Sigmoid colon (tissue), 6 donors: ENCODE measurements at regions not wholly inside any gene's neighbourhood (a gene's known extent, or its start where the extent isn't known, plus 50 kb on each side); places are given as distances from the start of the nearest gene placed in this dataset.

ENCODE experiments used
- DNase-seq: peaks from one replicate; pipeline ENCODE4 v3.0.0-alpha.2; 2019
- H3K27ac ChIP-seq, 4 donors: fragments of 200-600 bp; sonication (generic); one replicate each; pipeline ENCODE4 v1.5.1; 2016 to 2019; ENCODE audit warnings: mild to moderate bottlenecking in 1 of 4
- H3K27me3 ChIP-seq, 3 donors: fragments of 200-600 bp; sonication (generic); one replicate each; pipeline ENCODE4 v1.5.1; 2019; ENCODE audit warnings: mild to moderate bottlenecking in 1 of 3
- H3K36me3 ChIP-seq, 4 donors: fragments of 200-600 bp; sonication (generic); one replicate each; pipeline ENCODE4 v1.5.1; 2016 to 2019
- H3K4me1 ChIP-seq, 4 donors: fragments of 200-600 bp; sonication (generic); one replicate each; pipeline ENCODE4 v1.5.1; 2017 to 2019
- H3K4me3 ChIP-seq, 4 donors: fragments of 200-600 bp; sonication (generic); one replicate each; pipeline ENCODE4 v1.5.1; 2017 to 2019; ENCODE audit warnings: mild to moderate bottlenecking in 2 of 4, moderate library complexity in 1 of 4
- H3K9me3 ChIP-seq, 4 donors: fragments of 200-600 bp in 3 of 4; sonication (generic) in 3 of 4; one replicate each; pipeline versions ENCODE4 v1.5.1 to v1.6.1; 2013 to 2019
- CTCF ChIP-seq, 4 experiments: fragments of 450-650 bp in 3 of 4; fragments of 200-600 bp in 1 of 4; IDR thresholded peaks; one replicate each; pipeline ENCODE4 v1.5.1; 2016 to 2019; ENCODE audit warnings: antibody characterized with exemption in 4 of 4, mild to moderate bottlenecking in 3 of 4, moderate library complexity in 2 of 4
- EP300 ChIP-seq, 4 donors: sonication (generic); formaldehyde crosslinking; IDR thresholded peaks; one replicate each; pipeline ENCODE4 v1.6.1; 2017; ENCODE audit warnings: antibody characterized with exemption in 4 of 4
- POLR2A ChIP-seq, 2 donors: fragments of 450-650 bp; IDR thresholded peaks; one replicate each; pipeline ENCODE4 v1.6.1; 2016; ENCODE audit warnings: antibody characterized with exemption in 2 of 2, mild to moderate bottlenecking in 2 of 2, moderate library complexity in 2 of 2
- POLR2AphosphoS5 ChIP-seq, 4 donors: sonication (generic); formaldehyde crosslinking; IDR thresholded peaks; one replicate each; pipeline ENCODE4 v1.6.1; 2017; ENCODE audit warnings: antibody characterized with exemption in 4 of 4
- whole genome bisulfite sequencing, 2 donors: extraction: QIAGEN DNeasy Blood & Tissue Kit; methylation state at CpG; one replicate each; pipeline ENCODE4 v1.1.7; 2013; 5-methylcytosine and 5-hydroxymethylcytosine counted together
- intact Hi-C: fragments of 100-400 bp; cut with DNase I; formaldehyde crosslinking; loops from one replicate; pipeline ENCODE4 v1.15.1; 2023
- donor health status: healthy with polysubstance abuse.
- donor health status: healthy.

GRCh38 chrX:36803151-36803550, 205.0 kb upstream of the FAM47C start:
- intact Hi-C loops = no loop called here
- no peak for DNase-seq
- WGBS, 2 donors = 87 to 89% methylated on average over 4 of the region's 4 CpGs
- Histone ChIP-seq H3K36me3 (no peaks in the 10 kb centered on the region), H3K27me3 (no peaks in the 10 kb centered on the region), H3K27ac (no peak overlapping the region), H3K4me1 (no peaks in the 10 kb centered on the region), H3K9me3 (no peaks in the 10 kb centered on the region), H3K4me3 (no peak overlapping the region)
- TF ChIP-seq CTCF (IDR thresholded peaks at IDR 0.05) (no peak), POLR2A (IDR thresholded peaks at IDR 0.05) (no peak), EP300 (IDR thresholded peaks at IDR 0.05) (no peak), POLR2AphosphoS5 (IDR thresholded peaks at IDR 0.05) (no peak)

- Histone ChIP-seq H3K4me1 (no peaks in the 10 kb centered on the region), H3K27me3 (no peaks in the 10 kb centered on the region), H3K36me3 (no peaks in the 10 kb centered on the region), H3K9me3 (no peaks in the 10 kb centered on the region), H3K27ac (no peak overlapping the region), H3K4me3 (no peak overlapping the region)
- no peak for DNase-seq
- TF ChIP-seq POLR2A (IDR thresholded peaks at IDR 0.05) (no peak), CTCF (IDR thresholded peaks at IDR 0.05) (no peak), POLR2AphosphoS5 (IDR thresholded peaks at IDR 0.05) (no peak), EP300 (IDR thresholded peaks at IDR 0.05) (no peak)
- intact Hi-C loops = no loop called here
- 62 to 73% methylated on average over 6 of the region's 6 CpGs for WGBS, 2 donors
Measured at GRCh38 chrX:36804066-36804465, 204.1 kb upstream of the FAM47C start.

GRCh38 chrX:36844857-36845256, 163.3 kb upstream of the FAM47C start:
- no peak for TF ChIP-seq POLR2AphosphoS5 (IDR thresholded peaks at IDR 0.05)
- TF ChIP-seq CTCF (IDR thresholded peaks at IDR 0.05) = no peak
- no peak for TF ChIP-seq EP300 (IDR thresholded peaks at IDR 0.05)
- TF ChIP-seq POLR2A (IDR thresholded peaks at IDR 0.05) = no peak
- H3K4me3 ChIP-seq = no peak overlapping the region
- intact Hi-C loops = no loop called here

GRCh38 chrX:36847496-36847895, 160.7 kb upstream of the FAM47C start:
- TF ChIP-seq POLR2AphosphoS5 (IDR thresholded peaks at IDR 0.05) (no peak), POLR2A (IDR thresholded peaks at IDR 0.05) (no peak), CTCF (IDR thresholded peaks at IDR 0.05) (no peak), EP300 (IDR thresholded peaks at IDR 0.05) (no peak)
- WGBS, 2 donors = 42 to 59% methylated on average over 4 of the region's 4 CpGs
- no peak for DNase-seq
- intact Hi-C loops = no loop called here
- Histone ChIP-seq H3K27ac (no peak overlapping the region), H3K27me3 (no peaks in the 10 kb centered on the region), H3K4me3 (no peak overlapping the region), H3K36me3 (no peaks in the 10 kb centered on the region), H3K4me1 (no peaks in the 10 kb centered on the region), H3K9me3 (no peaks in the 10 kb centered on the region)

More at GRCh38 chrX:36844857-36845256, 163.3 kb upstream of the FAM47C start:
- Histone ChIP-seq H3K27ac (no peak overlapping the region), H3K4me1 (no peaks in the 10 kb centered on the region), H3K9me3 (no peaks in the 10 kb centered on the region), H3K27me3 (no peaks in the 10 kb centered on the region), H3K36me3 (no peaks in the 10 kb centered on the region)
- WGBS, 2 donors = 20 to 64% methylated on average over 3 of the region's 3 CpGs
- no peak for DNase-seq

- no peaks in the 10 kb centered on the region for H3K4me1 ChIP-seq
- H3K27ac ChIP-seq = no peak overlapping the region
- H3K36me3 ChIP-seq = no peaks in the 10 kb centered on the region
- no peaks in the 10 kb centered on the region for H3K9me3 ChIP-seq
- H3K4me3 ChIP-seq = no peak overlapping the region
- intact Hi-C loops = no loop called here
- WGBS, 2 donors = 13 to 68% methylated on average over 2 of the region's 2 CpGs
- H3K27me3 ChIP-seq = no peaks in the 10 kb centered on the region
- no peak for DNase-seq
- TF ChIP-seq EP300 (IDR thresholded peaks at IDR 0.05) (no peak), POLR2AphosphoS5 (IDR thresholded peaks at IDR 0.05) (no peak), CTCF (IDR thresholded peaks at IDR 0.05) (no peak), POLR2A (IDR thresholded peaks at IDR 0.05) (no peak)
Measured at GRCh38 chrX:36849407-36849806, 158.8 kb upstream of the FAM47C start.
